IMR-90 (cell line): ENCODE measurements at regions not wholly inside any gene's neighbourhood (a gene's known extent, or its start where the extent isn't known, plus 50 kb on each side); places are given as distances from the start of the nearest gene placed in this dataset.
"Not testable (repeated sequence)": the region's sequence is repeated elsewhere in the genome, so short reads cannot be mapped to it uniquely, and the experiment has no call there.

Experiments used
- ATAC-seq: fragments of 200-7000 bp; cut with Tn5 transposase; 2 replicates; pipeline ENCODE4 v1.9.1; 2020; ENCODE audit warnings: low read depth, mild to moderate bottlenecking, moderate library complexity
- BruUV-seq: library from RNA; stranded (reverse); fragments of 400-500 nt; replicated peaks from 2 replicates; lab custom pipeline; 2021; lab: Mats Ljungman, UMichigan
- CTCF ChIA-PET: fragments of 300-600 bp; formaldehyde crosslinking; extraction: SDS; loops from one replicate; lab custom pipeline; 2021; ENCODE audit warnings: antibody characterized with exemption; lab: Yijun Ruan, JAX
- POLR2A ChIA-PET: fragments of 300-600 bp; sonication (Branson Sonifier 250); formaldehyde crosslinking; loops from one replicate; lab custom pipeline; 2022; ENCODE audit warnings: antibody characterized with exemption; ENCODE audit not compliant: unreplicated experiment; lab: Charles Lee
- DNase-seq: peaks from one replicate; pipeline ENCODE4 v3.0.0; 2013
- H2AFZ ChIP-seq: replicated peaks from 2 replicates; pipeline ENCODE3; 2013; ENCODE audit warnings: low read length, mild to moderate bottlenecking; ENCODE audit not compliant: poor library complexity
- H2AK5ac ChIP-seq: 2 replicates; pipeline ENCODE4 v1.6.1; 2013; ENCODE audit warnings: low read depth, low read length, inconsistent platforms
- H2AK9ac ChIP-seq: replicated peaks from 2 replicates; pipeline ENCODE3; 2013; ENCODE audit warnings: mild to moderate bottlenecking, low read depth, low read length, moderate library complexity; ENCODE audit not compliant: poor library complexity
- H2BK120ac ChIP-seq: 2 replicates; pipeline ENCODE4 v1.6.1; 2013; ENCODE audit warnings: low read depth, low read length, inconsistent platforms
- H2BK15ac ChIP-seq: 3 replicates; pipeline ENCODE4 v1.6.1; 2013; ENCODE audit warnings: low read depth, low read length, inconsistent platforms
- H2BK20ac ChIP-seq: 2 replicates; pipeline ENCODE4 v1.6.1; 2013; ENCODE audit warnings: low read depth, mild to moderate bottlenecking, inconsistent platforms, low read length, moderate library complexity
- H2BK5ac ChIP-seq: 2 replicates; pipeline ENCODE4 v1.6.1; 2013; ENCODE audit warnings: mild to moderate bottlenecking, low read depth, low read length, inconsistent platforms; ENCODE audit not compliant: poor library complexity, severe bottlenecking
- H3K14ac ChIP-seq: replicated peaks from 2 replicates; pipeline ENCODE4 v1.6.1; 2013; ENCODE audit warnings: low read depth, low read length, inconsistent platforms
- H3K18ac ChIP-seq: 2 replicates; pipeline ENCODE4 v1.6.1; 2013; ENCODE audit warnings: low read depth, low read length, control low read depth
- H3K23ac ChIP-seq: 2 replicates; pipeline ENCODE4 v1.6.1; 2013; ENCODE audit warnings: low read depth, low read length, inconsistent platforms
- H3K27ac ChIP-seq: 2 replicates; pipeline ENCODE4 v1.5.1; 2013; ENCODE audit warnings: mild to moderate bottlenecking, control low read depth, low read length; ENCODE audit not compliant: insufficient read depth
- H3K27me3 ChIP-seq: 2 replicates; pipeline ENCODE4 v1.6.1; 2013; ENCODE audit warnings: low read length; ENCODE audit not compliant: control insufficient read depth, insufficient read depth
- H3K36me3 ChIP-seq: 2 replicates; pipeline ENCODE4 v1.6.1; 2013; ENCODE audit warnings: low read length, mixed read lengths; ENCODE audit not compliant: control insufficient read depth, insufficient read depth
- H3K4ac ChIP-seq: 2 replicates; pipeline ENCODE4 v1.6.1; 2013; ENCODE audit warnings: low read depth, low read length, inconsistent platforms
- H3K4me1 ChIP-seq: 2 replicates; pipeline ENCODE4 v1.6.1; 2013; ENCODE audit warnings: low read length, mixed read lengths; ENCODE audit not compliant: control insufficient read depth, insufficient read depth
- H3K4me2 ChIP-seq: 2 replicates; pipeline ENCODE4 v1.6.1; 2013; ENCODE audit warnings: low read depth, mild to moderate bottlenecking, control low read depth, low read length, moderate library complexity
- H3K4me3 ChIP-seq: 2 replicates; pipeline ENCODE4 v1.5.1; 2013; ENCODE audit warnings: low read depth, mild to moderate bottlenecking, control low read depth, low read length, moderate library complexity; ENCODE audit not compliant: insufficient read depth
- H3K56ac ChIP-seq: 2 replicates; pipeline ENCODE4 v1.6.1; 2013; ENCODE audit warnings: low read length, inconsistent platforms; ENCODE audit not compliant: insufficient read depth; ENCODE audit errors: extremely low read depth
- H3K79me1 ChIP-seq, 2 experiments: 2 replicates each; pipeline ENCODE4 v1.6.1; 2013; ENCODE audit warnings: low read length in 2 of 2, inconsistent platforms in 1 of 2, low read depth in 1 of 2
- H3K9ac ChIP-seq: 2 replicates; pipeline ENCODE4 v1.6.1; 2013; ENCODE audit warnings: low read depth, low read length, control low read depth
- H3K9me1 ChIP-seq: 2 replicates; pipeline ENCODE4 v1.6.1; 2013; ENCODE audit warnings: low read length, inconsistent platforms; ENCODE audit not compliant: insufficient read depth
- H3K9me3 ChIP-seq: 2 replicates; pipeline ENCODE4 v1.6.1; 2013; ENCODE audit warnings: low read length; ENCODE audit not compliant: control insufficient read depth, insufficient read depth
- H4K20me1 ChIP-seq: 2 replicates; pipeline ENCODE4 v1.6.1; 2013; ENCODE audit warnings: low read length, inconsistent platforms; ENCODE audit not compliant: insufficient read depth
- H4K5ac ChIP-seq: 2 replicates; pipeline ENCODE4 v1.6.1; 2013; ENCODE audit warnings: mild to moderate bottlenecking, low read depth, low read length, control low read depth
- H4K8ac ChIP-seq, 2 experiments: 2 replicates each; pipeline ENCODE4 v1.6.1; 2013; ENCODE audit warnings: low read depth in 2 of 2, low read length in 2 of 2, control low read depth in 1 of 2, inconsistent platforms in 1 of 2
- H4K91ac ChIP-seq: 2 replicates; pipeline ENCODE4 v1.6.1; 2013; ENCODE audit warnings: low read depth, low read length, inconsistent platforms; ENCODE audit not compliant: insufficient read depth
- CTCF ChIP-seq: conservative IDR thresholded peaks from 2 replicates; pipeline ENCODE4 v1.5.1; 2012; ENCODE audit warnings: mild to moderate bottlenecking, low read depth, low read length, improper control_type of control experiment
- RAD21 ChIP-seq: IDR thresholded peaks from 2 replicates; pipeline ENCODE4 v1.6.1; 2012; ENCODE audit warnings: low read length, improper control_type of control experiment
- SMC3 ChIP-seq: fragments of 150-350 bp; IDR thresholded peaks from 2 replicates; pipeline ENCODE4 v1.6.1; 2016; ENCODE audit warnings: low read depth, mild to moderate bottlenecking, antibody characterized with exemption, low read length, moderate library complexity
- WGBS, 2 experiments: methylation state at CpG; one replicate each; pipeline versions ENCODE4 v1.1.5 to v1.1.7; 2013; ENCODE audit warnings: missing lambda C conversion rate in 2 of 2; ENCODE audit not compliant: insufficient read length in 1 of 2; ENCODE audit errors: extremely low coverage in 2 of 2; 5-methylcytosine and 5-hydroxymethylcytosine counted together
- dilution Hi-C: fragments of 300-500 bp; cut with HindIII; formaldehyde crosslinking; loops from one replicate; pipeline ENCODE4 v1.14.3; 2018; ENCODE audit warnings: low sequenced_read_pairs; ENCODE audit not compliant: unreplicated experiment
- in situ Hi-C: fragments of 300-500 bp; cut with MboI; formaldehyde crosslinking; loops from 3 replicates; pipeline ENCODE4 v1.14.3; 2019; ENCODE audit warnings: low sequenced_read_pairs, inconsistent platforms, mixed read lengths
- intact Hi-C: fragments of 100-400 bp; cut with micrococcal nuclease; formaldehyde crosslinking; loops from 2 replicates; pipeline ENCODE4 v1.10.0; 2022

GRCh38 chr15:77875066-77875721 lies 202.3 kb downstream of the TBC1D2B start:
- H3K9ac ChIP-seq, H3K9me3 ChIP-seq, H3K79me1 ChIP-seq, H3K18ac ChIP-seq, H2AFZ ChIP-seq, H2BK5ac ChIP-seq, H2BK20ac ChIP-seq, in situ Hi-C loops, H3K36me3 ChIP-seq, BruUV-seq, H3K4me1 ChIP-seq, H3K27me3 ChIP-seq, H2BK120ac ChIP-seq, H4K20me1 ChIP-seq, H3K4ac ChIP-seq, H2AK9ac ChIP-seq, H2BK15ac ChIP-seq, H3K9me1 ChIP-seq, POLR2A ChIA-PET, H4K91ac ChIP-seq, dilution Hi-C loops, H3K4me3 ChIP-seq, H4K8ac ChIP-seq, H3K56ac ChIP-seq, H3K14ac ChIP-seq, H4K5ac ChIP-seq, H3K23ac ChIP-seq, H3K27ac ChIP-seq, H2AK5ac ChIP-seq, H3K4me2 ChIP-seq: not testable (repeated sequence)
- CTCF ChIA-PET = interaction anchor here (1.0 kb wide), 1 partner anchor 242 kb away, joined by 4 read pairs; no protein-coding TSS in a partner anchor
- DNase-seq (peak; percentile 40), ATAC-seq (peak; percentile 77)
- no CpG with 5 or more reads among the region's 13 CpGs for WGBS, 2 experiments
- intact Hi-C loops = loop anchor here (1.0 kb wide), 1 partner anchor 242 kb away; no protein-coding TSS in a partner anchor
- TF ChIP-seq SMC3 (peak; percentile 20; the same call in 1 of the 2 replicates), RAD21 (peak; percentile 49), CTCF (peak; percentile 52)
